C1 segment of cervical spinal cord (tissue), 14 donors: ENCODE measurements at regions not wholly inside any gene's neighbourhood (a gene's known extent, or its start where the extent isn't known, plus 50 kb on each side); places are given as distances from the start of the nearest gene placed in this dataset.
"Not testable (repeated sequence)": the region's sequence is repeated elsewhere in the genome, so short reads cannot be mapped to it uniquely, and the experiment has no call there.

Source experiments
- DNase-seq, 14 donors: peaks; one replicate each; lab custom pipeline; 2025; lab: John Stamatoyannopoulos, UW

GRCh38 chr9:25282946-25283345 lies 395.3 kb downstream of the TUSC1 start:
- DNase-seq = no peak

GRCh38 chr9:25261445-25261844 lies 416.8 kb downstream of the TUSC1 start:
- DNase-seq = no peak

- DNase-seq = no peak
Observed at GRCh38 chr9:25260046-25260445, 418.2 kb downstream of the TUSC1 start.

GRCh38 chr9:25255216-25255615 lies 423.0 kb downstream of the TUSC1 start:
- DNase-seq = no peak

- DNase-seq = no peak
Observed at GRCh38 chr9:25254051-25254450, 424.2 kb downstream of the TUSC1 start.

- DNase-seq = no peak
Observed at GRCh38 chr9:25241421-25241820, 436.8 kb downstream of the TUSC1 start.

- DNase-seq = no peak
Observed at GRCh38 chr9:25226901-25227686, 451.1 kb downstream of the TUSC1 start.

GRCh38 chr9:25225938-25226760 lies 452.1 kb downstream of the TUSC1 start:
- DNase-seq = no peak

- DNase-seq = no peak
Observed at GRCh38 chr9:25224996-25225395, 453.2 kb downstream of the TUSC1 start.

GRCh38 chr9:25224309-25224708 lies 453.9 kb downstream of the TUSC1 start:
- DNase-seq = no peak

- no peak for DNase-seq
Observed at GRCh38 chr9:25212361-25212760, 465.9 kb downstream of the TUSC1 start.

GRCh38 chr9:25207402-25208195 lies 470.6 kb downstream of the TUSC1 start:
- DNase-seq = no peak

GRCh38 chr9:25206027-25206426 lies 472.2 kb downstream of the TUSC1 start:
- no peak for DNase-seq

GRCh38 chr9:25205285-25205684 lies 473.0 kb downstream of the TUSC1 start:
- DNase-seq = no peak

- no peak for DNase-seq
Observed at GRCh38 chr9:25177858-25178257, 500.4 kb downstream of the TUSC1 start.

- no peak for DNase-seq
Observed at GRCh38 chr9:25129537-25129936, 548.7 kb downstream of the TUSC1 start.

GRCh38 chr9:25121811-25122210 lies 556.4 kb downstream of the TUSC1 start:
- no peak for DNase-seq

GRCh38 chr9:25119041-25119440 lies 559.2 kb downstream of the TUSC1 start:
- DNase-seq = no peak

- no peak for DNase-seq
Observed at GRCh38 chr9:25117791-25118190, 560.5 kb downstream of the TUSC1 start.

GRCh38 chr9:25102204-25102603 lies 556.5 kb upstream of the IZUMO3 start:
- not testable (repeated sequence) for DNase-seq

GRCh38 chr9:25094518-25094917 lies 548.8 kb upstream of the IZUMO3 start:
- no peak for DNase-seq

- no peak for DNase-seq
Observed at GRCh38 chr9:25078202-25078601, 532.5 kb upstream of the IZUMO3 start.
